Activated CD8-positive, alpha-beta memory T cell treated with anti-CD3 and anti-CD28 coated beads, Interleukin-2, amount 50 U/mL, for 48 hours (primary cell): ENCODE measurements at regions not wholly inside any gene's neighbourhood (a gene's known extent, or its start where the extent isn't known, plus 50 kb on each side); places are given as distances from the start of the nearest gene placed in this dataset.

Source experiments
- DNase-seq: peaks from one replicate; pipeline ENCODE4 v3.0.0-alpha.2; 2020

DNA sequence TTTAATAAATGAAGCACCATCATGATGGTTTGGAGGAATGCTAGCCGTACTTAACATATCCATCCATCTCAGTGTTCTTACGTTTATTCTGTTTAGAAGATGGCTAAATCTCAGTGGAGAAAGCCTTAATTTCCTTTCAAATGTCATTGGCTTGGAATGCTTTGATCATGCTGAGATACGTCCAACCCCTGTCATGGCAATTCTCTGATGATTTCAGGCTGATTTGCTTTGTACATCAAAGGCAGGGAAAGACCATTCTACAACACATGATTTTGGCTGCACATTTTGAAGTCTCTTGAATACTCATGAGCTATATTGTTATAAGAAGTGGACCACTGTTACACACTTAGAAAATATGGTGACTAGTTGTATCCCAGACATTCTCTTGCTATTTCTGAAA lies 1048.4 kb downstream of the MAT2B start:
- DNase-seq: no peak

DNA sequence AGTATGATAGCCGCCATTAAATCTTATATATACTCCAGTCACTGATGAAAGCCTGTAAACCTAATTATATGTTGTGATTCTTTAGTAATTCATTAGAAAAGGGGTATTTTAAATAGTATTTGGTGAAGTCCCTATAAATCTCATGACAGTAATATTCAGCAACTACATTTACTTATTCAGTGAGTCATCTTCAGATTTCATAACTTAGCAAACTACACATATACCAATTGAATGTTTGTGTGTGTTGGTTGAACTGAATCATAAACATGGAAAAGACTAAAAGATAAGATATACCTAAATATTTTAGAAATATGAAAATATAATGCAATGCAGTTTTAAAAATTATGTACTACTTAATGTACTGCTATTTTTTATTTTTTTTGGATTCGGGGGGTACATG lies 1050.4 kb downstream of the MAT2B start:
- DNase-seq: no peak

DNA sequence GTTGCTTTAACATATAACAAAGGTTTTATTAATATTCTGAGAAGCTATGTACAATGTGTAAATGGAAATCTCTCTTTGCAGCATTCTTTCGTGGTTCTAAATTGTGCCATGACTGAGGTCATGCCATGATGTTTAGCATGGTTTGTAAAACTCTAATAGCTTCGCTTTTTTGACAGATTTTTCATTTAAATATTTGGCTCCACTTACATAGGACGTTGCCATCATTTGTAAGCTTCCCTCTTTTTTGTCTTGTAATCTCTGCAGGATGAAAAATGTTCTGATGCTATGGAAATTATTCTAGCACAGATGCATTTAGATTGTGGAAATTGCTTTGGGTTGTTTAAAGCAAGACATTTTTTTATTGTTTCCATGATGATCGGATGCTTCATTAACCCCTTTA lies 1054.8 kb downstream of the MAT2B start:
- DNase-seq: no peak

DNA sequence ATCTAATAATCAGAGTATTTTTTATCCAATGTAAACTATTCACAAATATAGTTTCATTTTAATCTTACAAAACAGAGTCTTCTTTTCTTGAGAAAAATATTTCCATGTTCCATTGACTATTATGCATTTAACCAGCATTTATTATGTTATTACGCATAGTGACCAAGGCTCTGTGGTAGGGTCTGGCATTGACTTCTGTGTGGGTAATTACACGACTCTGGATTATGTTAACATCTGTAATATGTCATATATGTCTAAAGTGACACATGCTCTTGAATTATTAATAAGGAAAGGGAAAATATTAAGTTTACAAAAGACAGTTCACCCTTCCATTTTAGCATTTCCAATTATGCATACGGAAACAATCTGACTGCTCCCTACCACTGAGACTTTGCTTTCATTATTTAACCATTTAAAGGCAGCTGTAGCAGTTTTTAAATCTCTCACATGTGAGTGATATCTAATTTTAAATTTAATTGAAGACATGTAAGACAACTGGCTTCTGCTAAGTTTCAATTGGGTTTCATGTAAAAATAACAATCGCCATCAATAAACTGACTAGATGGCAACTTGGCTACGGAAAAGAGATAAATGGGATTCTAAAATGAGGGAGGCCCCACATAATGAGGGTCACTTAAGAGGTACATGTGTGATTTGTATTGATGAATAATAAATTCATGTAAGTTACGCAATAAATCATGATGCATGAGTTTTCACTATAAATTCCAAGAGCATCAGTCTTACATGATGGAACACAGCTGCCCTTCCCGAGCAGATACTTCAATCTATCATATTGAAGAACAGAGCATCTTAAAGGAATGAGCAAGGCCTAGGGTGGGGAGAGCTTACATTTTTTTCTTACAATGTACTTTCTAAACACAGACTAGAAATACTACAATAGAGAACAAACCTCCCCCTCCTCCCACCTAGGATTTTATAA lies 1056.8 kb downstream of the MAT2B start:
- no peak for DNase-seq

DNA sequence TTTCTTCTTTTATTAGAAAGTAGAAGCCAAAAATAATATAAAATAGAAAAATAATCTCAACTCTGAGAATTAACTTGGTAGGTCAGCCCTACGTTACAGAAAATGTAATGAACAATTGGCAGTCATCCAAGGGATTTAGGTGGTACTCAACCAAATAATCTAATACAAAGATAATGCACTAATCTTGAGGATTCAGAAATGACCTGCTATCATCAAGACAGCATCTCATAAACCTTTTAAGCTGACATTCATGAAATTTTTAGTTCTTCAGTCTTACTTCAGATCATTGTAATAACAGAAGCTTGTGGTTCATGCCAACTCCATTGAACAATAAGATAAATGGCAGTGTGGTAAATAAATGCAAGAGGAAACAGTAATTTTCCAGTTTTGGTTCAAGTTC lies 1058.0 kb downstream of the MAT2B start:
- no peak for DNase-seq

DNA sequence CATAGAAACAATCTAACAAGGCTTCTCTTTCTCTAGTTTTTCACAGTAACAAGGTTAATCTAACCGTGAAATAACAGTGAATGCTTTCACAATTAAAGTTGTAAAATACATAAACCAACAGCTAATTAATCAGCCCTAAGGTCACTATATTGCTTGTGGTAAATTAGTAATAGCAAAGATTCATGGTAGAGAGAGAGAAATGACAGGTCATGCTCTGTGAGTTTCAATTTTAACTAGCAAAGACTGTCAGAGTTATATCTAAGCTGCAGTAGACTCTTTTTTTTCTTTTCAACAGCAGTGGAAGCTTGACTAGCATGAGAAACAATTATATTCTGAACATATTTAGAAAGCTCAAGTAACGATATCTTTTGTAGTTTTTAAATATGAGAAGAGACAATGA lies 1068.0 kb downstream of the MAT2B start:
- DNase-seq: no peak

DNA sequence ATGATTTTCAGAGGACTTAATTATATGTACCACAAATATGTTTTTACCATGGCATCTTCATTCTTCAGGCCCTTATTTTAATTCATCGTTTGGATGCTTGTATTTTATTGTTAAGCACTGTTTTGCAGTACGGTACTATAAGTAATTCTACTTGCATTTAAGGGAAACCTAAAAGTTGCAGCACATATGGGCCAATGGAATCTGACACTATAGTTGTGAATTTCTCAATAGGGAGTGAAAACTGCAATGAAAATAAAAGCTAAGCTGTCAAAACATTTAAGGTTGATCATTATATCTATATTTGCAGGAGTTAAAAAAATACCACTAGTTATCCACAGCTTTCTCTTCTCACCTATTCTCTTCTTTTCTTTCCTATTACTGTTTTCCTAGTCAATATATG lies 1071.8 kb downstream of the MAT2B start:
- no peak for DNase-seq

DNA sequence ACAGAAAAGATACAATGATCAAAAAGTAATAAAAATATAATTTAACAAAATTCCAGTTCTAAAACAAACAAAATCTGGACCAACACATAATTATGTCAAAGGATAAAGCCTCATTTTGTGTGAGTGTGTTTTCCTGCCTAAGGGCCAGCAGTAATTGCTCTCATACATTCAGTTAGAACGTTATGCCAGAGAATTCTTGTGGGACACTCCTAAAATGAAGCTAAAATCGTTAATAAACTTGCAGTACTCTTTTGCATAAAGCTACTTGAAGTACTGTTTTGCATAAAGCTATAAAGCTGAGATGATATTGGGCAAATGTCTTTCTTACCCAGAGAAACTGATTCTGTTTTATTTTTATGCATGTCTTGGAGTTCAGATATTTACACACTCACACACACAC lies 1072.3 kb downstream of the MAT2B start:
- no peak for DNase-seq

DNA sequence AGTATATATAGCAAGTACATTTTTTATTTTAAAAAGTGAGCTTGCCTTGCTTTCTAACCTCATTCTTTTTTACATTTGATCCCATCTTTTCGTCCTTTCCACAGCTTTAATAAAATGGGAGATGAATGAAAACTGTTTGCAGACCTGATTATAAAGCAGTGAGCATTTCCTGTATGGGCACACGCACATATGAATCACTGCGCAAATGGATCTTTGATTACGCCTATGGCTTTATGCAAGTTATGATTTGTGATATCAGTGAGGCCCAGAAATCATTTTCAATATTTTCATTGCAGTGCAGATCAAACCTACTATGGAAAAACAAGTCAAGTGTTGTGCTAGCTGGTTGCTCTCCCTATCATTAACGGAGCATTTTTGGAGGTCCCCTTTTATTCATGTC lies 1073.0 kb downstream of the MAT2B start:
- DNase-seq: no peak

DNA sequence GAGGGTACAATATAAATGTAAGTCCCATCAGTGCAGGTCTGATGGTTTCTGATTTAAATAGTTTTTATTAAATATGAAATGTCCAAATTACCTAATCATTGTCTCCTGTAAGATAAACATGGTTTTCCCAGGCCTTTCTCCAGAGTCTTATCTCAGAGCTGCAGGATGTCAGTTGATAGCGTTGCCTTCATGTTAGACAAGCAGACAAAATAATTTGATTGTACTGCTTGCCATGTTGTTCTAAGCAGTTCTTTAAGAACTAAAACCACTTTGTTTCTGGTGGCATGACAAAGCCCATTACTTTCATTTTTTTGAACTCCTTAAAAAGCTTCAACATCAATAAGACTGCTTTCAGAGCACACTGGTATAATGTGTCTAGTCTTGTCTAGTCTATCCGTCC lies 1073.5 kb downstream of the MAT2B start:
- no peak for DNase-seq

DNA sequence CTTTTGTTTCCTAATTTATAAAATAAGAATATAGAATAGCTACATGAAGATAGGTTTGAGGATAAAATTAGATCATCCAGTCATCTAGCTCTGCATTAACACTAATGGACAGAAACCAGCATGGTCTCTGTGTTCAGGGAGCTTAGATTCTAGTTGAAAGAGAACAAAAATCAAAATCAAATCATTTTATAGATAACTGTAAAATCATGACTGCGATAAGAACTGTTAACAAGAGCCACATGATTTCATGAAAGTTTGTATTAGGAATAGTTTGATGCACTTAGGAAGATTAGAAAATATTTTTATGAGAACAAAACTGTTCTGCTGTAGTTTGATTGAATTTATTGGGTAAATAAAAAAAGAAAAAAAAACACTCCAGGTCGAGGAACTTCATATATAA lies 1074.7 kb downstream of the MAT2B start:
- no peak for DNase-seq

DNA sequence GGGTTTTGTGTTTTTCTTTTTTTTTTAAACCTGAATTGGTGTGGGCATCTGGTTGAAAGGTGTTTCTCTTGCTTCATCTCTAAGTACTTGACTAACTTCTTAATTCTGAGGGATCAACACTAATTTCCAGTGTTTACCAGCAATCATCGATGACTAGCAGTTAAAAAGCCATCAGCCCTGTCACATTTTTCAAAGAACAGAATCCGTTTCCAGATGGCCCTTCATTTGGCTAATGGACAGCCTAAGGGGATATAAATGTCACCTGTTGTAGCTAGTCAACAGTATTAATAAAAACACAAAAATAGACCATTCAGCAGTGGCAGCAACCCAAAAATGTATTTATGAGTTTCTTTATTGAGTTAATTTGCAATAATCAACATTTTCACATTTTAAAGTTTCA lies 1076.5 kb downstream of the MAT2B start:
- no peak for DNase-seq

DNA sequence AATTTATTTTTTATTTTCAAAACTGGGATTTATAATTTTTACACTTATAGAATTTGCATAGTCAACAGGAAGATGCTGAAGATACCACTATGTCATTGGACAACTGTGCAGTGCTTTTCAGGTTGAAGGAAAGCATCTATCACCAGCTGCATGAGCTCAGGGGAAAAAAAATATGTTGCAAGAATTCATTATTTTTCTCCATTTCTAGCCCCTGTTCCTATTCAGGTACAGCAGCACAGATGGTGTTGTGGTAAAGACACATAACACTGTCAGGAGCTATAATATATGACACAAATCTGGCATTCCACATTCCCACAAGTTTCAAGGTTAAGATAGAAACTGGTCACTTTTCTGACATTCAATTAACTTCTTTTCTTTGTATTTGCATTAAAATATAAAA lies 1088.6 kb downstream of the MAT2B start:
- no peak for DNase-seq

DNA sequence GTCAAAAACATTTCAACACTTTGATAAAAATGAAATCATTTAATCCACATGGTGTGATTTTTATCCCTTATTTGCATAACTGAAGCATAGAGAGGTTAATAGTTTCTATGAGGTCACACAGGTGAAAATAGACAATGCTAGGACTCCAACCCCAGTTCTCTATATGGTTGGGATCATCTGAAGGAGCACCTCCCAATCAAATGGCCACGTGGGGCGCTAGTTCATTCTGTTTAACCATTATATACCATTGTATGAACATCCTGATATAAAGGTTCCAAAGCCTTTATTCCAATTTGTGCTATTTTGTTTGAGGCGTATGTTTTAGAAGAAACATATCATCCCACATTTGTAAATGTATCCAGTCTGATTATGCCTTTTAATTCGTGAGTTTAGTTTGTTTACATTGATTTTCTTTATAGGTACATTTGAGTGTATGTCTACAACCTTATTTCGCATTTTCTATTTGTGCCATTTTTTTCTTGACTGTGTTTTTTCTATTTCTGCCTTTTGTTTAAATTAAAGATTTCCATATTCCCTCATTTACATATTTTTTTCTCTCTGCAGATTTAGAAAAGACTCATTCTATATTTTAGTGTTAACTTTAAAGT lies 1092.0 kb downstream of the MAT2B start:
- no peak for DNase-seq

DNA sequence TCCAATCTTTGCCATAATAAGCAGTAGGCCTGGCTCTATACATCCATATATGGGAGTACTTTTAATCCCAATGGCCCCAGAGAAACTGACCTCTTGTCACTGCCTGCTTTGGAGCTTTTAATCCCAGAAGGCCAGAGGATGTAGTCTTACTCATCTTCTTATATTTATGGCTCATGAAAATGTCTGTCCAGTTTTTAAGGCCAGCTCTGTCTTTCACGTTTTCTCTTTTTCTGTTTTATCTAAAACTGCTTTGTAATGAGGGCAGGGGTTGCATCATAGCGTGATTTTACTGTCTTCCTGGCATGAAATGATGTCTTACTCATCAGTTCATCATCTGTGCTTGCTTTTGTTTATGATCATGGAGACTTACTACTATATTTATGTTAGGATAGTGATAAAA lies 1094.9 kb downstream of the MAT2B start:
- no peak for DNase-seq

DNA sequence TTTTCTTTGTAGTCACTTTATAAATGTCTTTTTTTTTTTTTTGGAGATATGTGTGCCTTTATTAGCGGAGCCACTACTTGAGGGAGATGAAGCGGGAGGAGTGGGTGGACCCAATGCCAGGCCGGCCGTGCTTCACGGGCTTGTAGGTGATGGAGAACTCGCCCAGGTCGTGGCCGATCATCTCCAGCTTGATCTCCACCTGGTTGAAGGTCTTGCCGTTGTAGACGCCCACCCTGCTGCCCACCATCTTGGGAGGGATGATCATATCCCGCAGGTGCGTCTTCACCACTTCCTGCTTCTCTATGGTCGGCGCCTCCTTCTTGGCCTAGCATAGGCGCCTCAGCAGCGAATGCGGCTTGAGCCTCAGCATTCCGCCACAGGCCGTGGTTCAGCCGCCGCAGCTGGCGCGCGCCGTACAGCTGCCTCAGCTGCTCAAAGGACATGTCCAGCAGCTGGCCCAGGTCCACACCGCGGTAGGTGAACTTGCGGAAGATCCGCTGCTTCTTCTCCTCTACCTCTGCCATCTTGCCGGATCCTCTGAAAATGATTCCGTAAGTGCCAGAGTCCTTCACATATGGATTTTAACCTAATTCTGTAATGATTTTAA lies 1095.6 kb downstream of the MAT2B start:
- no peak for DNase-seq

DNA sequence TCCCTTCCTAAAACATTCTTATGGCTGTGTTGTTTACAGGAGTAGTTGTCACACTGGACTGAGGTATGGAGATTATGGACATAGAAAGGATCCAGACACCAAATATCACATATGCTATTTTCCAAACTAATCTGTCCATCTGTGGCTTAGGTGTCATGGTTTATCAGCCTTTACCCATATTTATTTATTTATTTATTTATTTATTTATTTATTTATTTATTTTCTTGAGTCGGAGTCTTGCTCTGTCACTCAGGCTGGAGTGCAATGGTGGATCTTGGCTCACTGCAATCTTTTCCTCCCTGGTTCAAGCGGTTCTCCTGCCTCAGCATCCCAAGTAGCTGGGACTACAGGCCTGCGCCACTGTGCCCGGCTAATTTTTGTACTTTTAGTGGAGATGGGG lies 1103.1 kb downstream of the MAT2B start:
- DNase-seq: no peak

DNA sequence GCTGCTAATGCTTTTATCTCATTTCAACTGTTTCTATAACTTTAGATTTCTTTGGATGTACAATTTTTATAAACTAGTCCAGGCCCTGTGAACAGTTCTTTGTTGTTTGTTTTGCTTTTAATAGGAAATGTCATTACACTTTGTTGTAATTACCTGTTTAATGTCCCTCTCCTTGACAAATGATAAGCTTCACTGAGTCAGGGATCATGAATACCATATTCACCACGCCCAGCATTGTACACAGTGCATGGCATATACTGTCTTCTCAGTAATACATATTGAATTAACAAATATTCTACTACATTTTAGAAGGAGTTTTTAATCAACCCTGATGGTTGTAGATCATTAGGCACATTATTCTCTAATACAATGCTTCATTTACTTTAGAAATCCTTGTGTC lies 1105.0 kb downstream of the MAT2B start:
- DNase-seq: no peak

DNA sequence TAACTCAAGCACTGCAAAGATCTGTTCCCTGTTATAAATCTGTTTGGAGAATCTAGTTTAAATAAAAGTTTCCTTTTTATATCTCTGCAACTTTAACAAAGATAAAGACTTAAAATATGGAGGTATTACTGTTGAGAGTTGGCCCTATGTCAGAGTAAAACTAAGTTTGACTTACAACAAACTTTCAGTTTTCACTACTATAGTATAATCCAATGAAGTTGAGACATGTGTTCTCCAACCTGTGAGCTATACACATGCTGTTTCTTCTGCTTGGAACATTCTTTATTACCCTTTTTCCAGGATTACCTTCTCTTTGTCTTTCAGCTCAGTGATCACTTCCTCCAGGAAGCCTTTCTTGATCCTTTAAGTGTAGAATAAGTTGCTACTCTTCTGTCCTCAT lies 1109.3 kb downstream of the MAT2B start:
- no peak for DNase-seq

DNA sequence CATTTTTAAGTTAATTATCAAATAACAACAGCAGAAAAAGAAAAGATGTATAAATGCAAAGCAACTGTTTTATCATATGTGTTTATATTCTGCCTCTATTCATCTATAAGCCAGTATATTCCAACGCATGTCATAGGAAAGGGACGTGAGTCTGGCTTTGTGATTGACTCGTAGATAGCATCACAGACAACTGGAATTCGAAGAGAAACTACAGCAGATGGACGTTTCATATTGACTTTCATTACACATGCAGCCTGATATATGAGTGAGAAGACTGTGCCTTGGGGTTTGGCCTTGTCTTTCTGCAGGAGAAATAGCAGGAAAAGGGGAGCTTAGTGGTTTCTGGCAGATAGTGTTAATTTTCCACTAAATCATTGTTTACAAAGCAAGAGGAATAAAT lies 1111.9 kb downstream of the MAT2B start:
- no peak for DNase-seq

DNA sequence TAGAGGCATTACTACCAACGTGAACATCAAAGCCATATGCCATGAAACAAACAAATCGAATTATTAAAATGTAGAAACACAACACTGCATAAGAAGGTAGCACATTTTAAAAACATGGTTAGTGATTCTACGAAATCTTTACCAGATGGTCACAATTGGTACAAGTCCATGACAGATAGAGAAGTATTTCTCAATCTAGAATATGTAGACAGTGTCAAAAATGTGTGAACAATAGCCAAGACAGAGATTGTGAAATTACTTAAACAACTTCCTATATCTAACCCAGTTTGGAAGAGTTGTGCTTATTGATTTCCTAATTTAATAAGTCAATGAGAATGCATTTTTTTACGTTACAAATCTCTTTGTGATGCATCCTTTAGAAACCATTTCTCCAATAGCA lies 1121.6 kb downstream of the MAT2B start:
- DNase-seq: no peak

DNA sequence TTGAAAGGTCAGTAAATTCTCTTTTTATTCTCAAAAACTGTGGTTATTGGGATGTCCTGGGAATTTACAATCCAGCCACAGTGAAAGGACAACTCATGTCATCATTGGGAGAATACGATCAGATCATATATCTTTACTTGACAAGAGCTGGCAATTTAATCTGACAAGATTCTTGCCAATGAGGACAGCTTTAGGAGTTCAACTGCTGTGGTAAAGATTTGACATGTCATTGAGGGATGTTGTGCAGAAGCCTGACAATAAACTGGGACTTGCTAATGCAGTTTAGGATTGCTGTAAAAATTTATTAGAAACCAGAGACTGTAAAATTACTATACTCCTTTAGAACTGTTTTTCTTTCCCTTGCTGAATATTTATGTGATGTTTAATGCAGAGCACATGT lies 1131.0 kb downstream of the MAT2B start:
- DNase-seq: no peak

DNA sequence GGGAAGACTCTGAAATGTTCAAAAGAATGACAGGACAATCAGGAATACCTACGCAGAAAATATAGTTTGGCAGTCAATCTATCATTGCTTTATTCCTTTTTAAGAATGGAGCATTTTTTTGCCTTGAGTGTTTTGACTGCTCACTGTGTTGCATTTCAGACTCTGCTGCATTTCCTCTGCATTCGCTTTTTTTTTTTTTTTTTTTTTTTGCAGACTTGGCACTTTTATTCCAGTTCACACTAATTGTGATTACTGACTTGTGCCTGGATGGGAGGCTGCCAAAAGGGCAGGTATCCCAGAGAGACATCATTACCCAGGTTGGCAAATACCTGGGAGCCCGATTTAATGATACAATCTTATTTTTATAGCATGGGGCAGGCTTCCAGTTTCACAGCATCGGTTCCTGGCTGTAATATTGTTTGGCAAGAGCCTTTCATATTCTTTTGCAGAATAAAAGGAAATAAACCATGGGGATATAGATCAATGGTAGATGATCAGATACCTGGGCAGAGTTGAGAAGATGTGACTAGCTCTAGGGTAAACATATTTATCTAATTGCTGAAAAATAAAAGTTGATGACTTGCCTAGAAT lies 1132.6 kb downstream of the MAT2B start:
- DNase-seq: no peak

DNA sequence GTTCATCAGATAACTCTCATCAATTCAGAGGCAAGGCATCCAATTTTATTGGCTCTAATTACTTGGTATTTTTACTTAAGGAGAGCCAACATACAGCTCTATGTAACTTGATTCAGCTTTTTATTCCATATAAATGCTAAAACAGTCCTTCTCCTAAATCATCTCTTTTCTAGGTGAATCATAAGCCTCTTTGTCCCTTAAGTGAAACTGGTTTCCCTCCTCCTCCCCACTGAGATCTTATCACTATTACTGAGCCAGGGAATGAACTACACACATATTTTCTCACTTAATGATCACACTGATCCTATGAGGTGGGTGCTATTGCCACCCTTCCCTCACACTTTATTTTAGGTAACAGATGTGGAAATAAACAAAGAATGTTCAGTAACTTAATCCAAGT lies 1143.8 kb downstream of the MAT2B start:
- no peak for DNase-seq
